Right lobe of liver (tissue), 4 donors: ENCODE measurements at regions not wholly inside any gene's neighbourhood (a gene's known extent, or its start where the extent isn't known, plus 50 kb on each side); places are given as distances from the start of the nearest gene placed in this dataset.

Experiments
- CTCF ChIP-seq, 4 donors: fragments of 200-600 bp in 3 of 4; fragments of 450-650 bp in 1 of 4; IDR thresholded peaks; one replicate each; pipeline versions ENCODE4 v1.5.1 to v1.8.0; 2016 to 2022; ENCODE audit warnings: antibody characterized with exemption in 4 of 4, mild to moderate bottlenecking in 2 of 4
- POLR2A ChIP-seq: fragments of 450-650 bp; IDR thresholded peaks from one replicate; pipeline ENCODE4 v1.6.1; 2017; ENCODE audit warnings: antibody characterized with exemption, mild to moderate bottlenecking
- donor health status: DM: no; HTN: no; CAD: no.
- donor health status: DM: no; HTN: no; CAD: no.
- donor health status: DM: no; HTN: yes; CAD: no.

GRCh38 chr1:88286716-88287115, 397.4 kb upstream of the PKN2 start:
- TF ChIP-seq POLR2A (no peak), CTCF (IDR thresholded peaks at IDR 0.05) (no peak)
